ENCODE measurements at regions not wholly inside any gene's neighbourhood (a gene's known extent, or its start where the extent isn't known, plus 50 kb on each side); places are given as distances from the start of the nearest gene placed in this dataset.

GRCh38 chr2:79259296-79259695 is 99.7 kb upstream of the REG3A start:
- H3K36me3 ChIP-seq, result no peaks in the 10 kb centered on the region
- no peak overlapping the region for H3K4me3 ChIP-seq
- DNase-seq, result no peak
- no peaks in the 10 kb centered on the region for H3K27me3 ChIP-seq
- no peaks in the 10 kb centered on the region for H3K9me3 ChIP-seq

- Histone ChIP-seq H3K9me3 (no peaks in the 10 kb centered on the region), H3K27me3 (no peaks in the 10 kb centered on the region), H3K36me3 (no peaks in the 10 kb centered on the region), H3K4me3 (no peak overlapping the region)
- no peak for DNase-seq
Measured at GRCh38 chr2:79253243-79253774, 93.8 kb upstream of the REG3A start.

GRCh38 chr2:79250656-79251055 is 91.1 kb upstream of the REG3A start:
- Histone ChIP-seq H3K36me3 (no peaks in the 10 kb centered on the region), H3K4me3 (no peak overlapping the region), H3K27me3 (no peaks in the 10 kb centered on the region), H3K9me3 (no peaks in the 10 kb centered on the region)
- DNase-seq, result no peak

GRCh38 chr2:79248776-79249175 is 89.2 kb upstream of the REG3A start:
- no peak for DNase-seq
- Histone ChIP-seq H3K4me3 (no peak overlapping the region), H3K9me3 (no peaks in the 10 kb centered on the region), H3K27me3 (no peaks in the 10 kb centered on the region), H3K36me3 (no peaks in the 10 kb centered on the region)

- no peak for DNase-seq
- no peaks in the 10 kb centered on the region for H3K9me3 ChIP-seq
- no peaks in the 10 kb centered on the region for H3K27me3 ChIP-seq
- no peak overlapping the region for H3K4me3 ChIP-seq
- H3K36me3 ChIP-seq, result no peaks in the 10 kb centered on the region
Measured at GRCh38 chr2:79235135-79235534, 75.6 kb upstream of the REG3A start.

GRCh38 chr2:79223539-79223938 is 64.0 kb upstream of the REG3A start:
- H3K4me3 ChIP-seq, result no peak overlapping the region
- DNase-seq, result no peak
- no peaks in the 10 kb centered on the region for H3K27me3 ChIP-seq
- no peaks in the 10 kb centered on the region for H3K9me3 ChIP-seq
- H3K36me3 ChIP-seq, result no peaks in the 10 kb centered on the region

- no peak for DNase-seq
- H3K9me3 ChIP-seq, result no peaks in the 10 kb centered on the region
- H3K4me3 ChIP-seq, result no peak overlapping the region
- H3K27me3 ChIP-seq, result no peaks in the 10 kb centered on the region
- no peaks in the 10 kb centered on the region for H3K36me3 ChIP-seq
Measured at GRCh38 chr2:79219383-79219988, 59.9 kb upstream of the REG3A start.

- no peak overlapping the region for H3K4me3 ChIP-seq
- H3K9me3 ChIP-seq, result no peaks in the 10 kb centered on the region
- no peaks in the 10 kb centered on the region for H3K36me3 ChIP-seq
- DNase-seq, result no peak
- H3K27me3 ChIP-seq, result no peaks in the 10 kb centered on the region
Measured at GRCh38 chr2:79210274-79210917, 50.8 kb upstream of the REG3A start.

Measured in MG63 (cell line).